GM18867 (cell line): ENCODE measurements at regions not wholly inside any gene's neighbourhood (a gene's known extent, or its start where the extent isn't known, plus 50 kb on each side); places are given as distances from the start of the nearest gene placed in this dataset.
"Not testable (repeated sequence)": the region's sequence is repeated elsewhere in the genome, so short reads cannot be mapped to it uniquely, and the experiment has no call there.

Source experiments
- ATAC-seq: cut with Tn5 transposase; IDR thresholded peaks from one replicate; pipeline ENCODE4 v1.9.1; 2021; ENCODE audit warnings: mild to moderate bottlenecking, moderate library complexity; ENCODE audit not compliant: unreplicated experiment

DNA sequence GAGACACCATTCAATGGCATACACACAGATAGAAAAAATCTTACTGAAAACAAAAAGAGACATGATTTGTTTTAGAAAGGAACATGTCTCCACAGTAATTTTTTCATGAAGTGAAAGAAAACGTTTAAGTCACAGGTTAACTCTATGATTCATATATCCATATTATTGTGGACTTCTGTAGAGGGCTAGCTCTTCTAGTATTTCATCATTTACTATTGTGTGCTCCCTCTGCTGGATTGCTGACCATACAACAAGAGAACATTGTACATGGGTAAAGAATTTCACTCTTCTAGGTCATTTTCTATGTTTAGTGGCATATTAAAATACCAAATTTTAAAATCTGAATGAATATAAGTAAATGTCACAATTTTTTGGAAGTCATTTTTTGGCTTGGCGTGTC, 91.8 kb upstream of the POU3F4 start:
- ATAC-seq = peak; percentile 43

DNA sequence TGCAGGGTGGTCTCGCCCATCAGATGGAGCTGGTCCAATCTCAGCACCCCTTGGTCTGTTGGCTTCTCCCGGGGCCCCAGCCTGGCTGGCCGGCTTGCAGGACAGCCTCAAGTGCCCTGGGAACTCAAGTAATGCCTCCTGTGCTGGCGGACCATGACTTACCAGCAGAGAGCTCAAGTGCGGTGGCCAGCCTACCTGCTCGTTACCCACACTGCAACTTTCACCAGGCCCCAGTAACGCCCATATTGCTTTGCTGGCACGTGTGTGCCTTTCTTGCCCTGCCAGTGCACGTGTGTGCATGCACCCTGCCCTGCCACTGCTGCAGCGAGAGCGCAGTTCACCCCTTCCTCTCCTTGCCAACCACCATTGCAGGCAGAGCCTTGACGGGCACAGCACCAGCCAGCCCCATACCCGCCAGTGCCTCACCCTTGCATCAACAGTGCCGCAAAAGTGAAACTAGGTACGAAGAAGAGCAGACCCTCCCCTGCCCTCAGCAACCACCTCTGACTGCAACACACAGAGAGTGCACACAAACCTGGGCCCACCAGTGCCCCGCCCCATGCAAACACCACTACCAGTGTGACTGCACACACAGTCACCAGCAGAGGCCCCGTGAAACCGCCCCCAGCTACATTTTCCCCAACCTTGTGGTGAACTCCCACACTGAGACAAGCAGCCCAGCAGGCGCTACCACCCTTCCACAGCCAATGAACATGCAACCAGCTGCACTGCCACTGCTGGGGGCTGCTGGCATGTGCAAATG, 88.9 kb upstream of the POU3F4 start:
- no peak for ATAC-seq

DNA sequence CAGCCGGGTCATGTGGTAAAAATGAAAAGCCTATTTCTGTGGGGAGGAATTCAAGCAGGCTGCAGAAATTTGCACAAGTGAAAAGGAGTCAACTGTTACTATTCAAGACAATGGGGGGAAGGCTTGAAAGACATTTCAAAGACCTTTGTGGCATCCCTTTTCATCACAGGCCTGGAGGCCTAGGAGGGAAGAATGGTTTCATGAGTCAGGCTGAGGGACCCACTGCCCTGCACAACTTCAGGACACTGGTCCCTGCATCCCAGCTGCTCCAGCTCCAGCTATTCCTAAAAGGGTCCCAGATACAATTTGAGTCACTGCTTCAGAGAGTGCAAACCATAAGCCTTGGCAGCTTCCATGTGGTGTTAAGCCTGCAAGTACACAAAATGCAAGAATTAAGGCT, 85.3 kb upstream of the POU3F4 start:
- ATAC-seq = no peak

DNA sequence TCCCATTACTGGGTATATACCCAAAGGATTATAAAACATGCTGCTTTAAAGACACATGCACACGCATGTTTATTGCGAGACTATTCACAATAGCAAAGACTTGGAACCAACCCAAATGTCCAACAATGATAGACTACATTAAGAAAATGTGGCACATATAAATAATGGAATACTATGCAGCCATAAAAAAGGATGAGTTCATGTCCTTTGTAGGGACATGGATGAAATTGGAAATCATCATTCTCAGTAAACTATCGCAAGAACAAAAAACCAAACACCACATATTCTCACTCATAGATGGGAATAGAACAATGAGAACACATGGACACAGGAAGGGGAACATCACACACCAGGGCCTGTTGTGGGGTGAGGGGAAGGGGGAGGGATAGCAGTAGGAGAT, 65.5 kb upstream of the POU3F4 start:
- not testable (repeated sequence) for ATAC-seq

DNA sequence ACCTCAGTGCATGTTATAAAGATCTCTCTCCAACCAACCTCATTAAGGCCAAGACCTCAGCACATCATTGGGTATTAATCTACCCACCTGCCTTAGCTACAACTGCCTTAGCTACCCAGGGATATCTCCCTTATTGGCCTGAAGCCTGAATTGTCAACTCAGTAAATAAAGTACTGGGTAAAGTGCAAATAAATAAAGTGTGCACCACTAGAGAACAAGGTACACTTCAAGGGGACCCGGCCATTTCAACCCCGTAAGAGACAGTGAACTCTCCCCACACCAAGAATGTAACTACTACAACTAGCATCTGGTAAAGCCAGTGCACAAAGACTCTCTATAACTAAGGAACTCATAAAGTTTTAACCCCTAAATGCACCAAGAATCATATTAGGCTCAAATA, 61.7 kb upstream of the POU3F4 start:
- ATAC-seq = no peak
